Retinal pigment epithelial cell (primary cell): ENCODE measurements at regions not wholly inside any gene's neighbourhood (a gene's known extent, or its start where the extent isn't known, plus 50 kb on each side); places are given as distances from the start of the nearest gene placed in this dataset.
A peak's percentile ranks its signal among the peaks of the same experiment; 100 is the strongest.
"Not testable (repeated sequence)": the region's sequence is repeated elsewhere in the genome, so short reads cannot be mapped to it uniquely, and the experiment has no call there.

ENCODE experiments used
- DNase-seq: peaks from one replicate; pipeline ENCODE4 v3.0.0-alpha.2; 2010; ENCODE audit warnings: low read depth
- H3K4me3 ChIP-seq: 2 replicates; pipeline ENCODE4 v1.5.1; 2011; ENCODE audit warnings: mild to moderate bottlenecking, low read length, control low read depth, moderate library complexity
- CTCF ChIP-seq: conservative IDR thresholded peaks from 2 replicates; pipeline ENCODE4 v1.5.1; 2011; ENCODE audit warnings: low read depth, low read length, control low read depth, inconsistent platforms

- TF ChIP-seq CTCF = no peak
- no peak overlapping the region for H3K4me3 ChIP-seq
- DNase-seq = no peak
Measured at GRCh38 chr5:34436761-34437501, 219.2 kb upstream of the RAI14 start.

DNA sequence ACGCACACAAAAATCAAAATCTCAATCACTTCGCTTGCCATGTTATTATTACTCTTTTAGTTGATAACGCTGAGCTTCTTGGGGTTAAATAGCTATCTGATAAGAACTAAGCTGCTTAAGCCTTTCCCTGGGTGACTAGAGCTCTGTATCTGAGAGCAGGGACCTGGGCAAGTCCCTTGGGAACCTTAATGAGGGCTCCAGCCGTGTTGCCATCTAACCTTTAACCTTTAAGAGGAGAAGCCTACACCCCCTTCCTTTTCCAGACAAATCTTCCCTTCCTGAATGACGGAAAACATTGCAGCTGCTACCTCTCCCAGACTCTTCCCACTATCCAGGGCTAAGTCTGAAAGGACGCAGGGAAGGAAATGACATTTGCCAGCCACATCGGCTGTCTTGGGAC lies 216.5 kb upstream of the RAI14 start:
- no peak overlapping the region for H3K4me3 ChIP-seq
- no peak for DNase-seq
- no peak for TF ChIP-seq CTCF

GRCh38 chr5:34441767-34442166 lies 214.4 kb upstream of the RAI14 start:
- H3K4me3 ChIP-seq, DNase-seq: not testable (repeated sequence)

GRCh38 chr5:34447424-34447823 lies 208.7 kb upstream of the RAI14 start:
- no peak for TF ChIP-seq CTCF
- no peak for DNase-seq
- no peak overlapping the region for H3K4me3 ChIP-seq

GRCh38 chr5:34449639-34450038 lies 206.5 kb upstream of the RAI14 start:
- DNase-seq = no peak
- no peak for TF ChIP-seq CTCF
- H3K4me3 ChIP-seq = no peak overlapping the region

DNA sequence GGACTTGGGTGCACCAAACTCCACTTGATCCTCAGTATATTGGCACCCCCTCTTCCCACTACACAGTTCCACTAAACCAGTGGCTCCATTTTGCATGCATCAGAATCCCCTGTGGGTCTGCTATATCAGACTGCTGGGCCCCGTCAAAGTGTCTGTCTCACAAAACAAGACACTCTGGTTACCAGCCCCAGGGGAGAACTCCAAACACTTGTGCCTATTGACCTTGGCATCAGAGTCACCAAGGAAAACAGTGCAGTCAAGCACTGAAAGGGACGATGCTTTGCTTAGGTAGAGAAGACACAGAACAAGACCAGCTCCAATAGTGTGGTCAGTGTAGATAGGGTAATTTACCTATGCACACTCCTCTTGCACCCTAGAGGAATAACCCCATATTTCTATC lies 205.8 kb upstream of the RAI14 start:
- no peak for DNase-seq
- TF ChIP-seq CTCF = no peak
- H3K4me3 ChIP-seq = no peak overlapping the region

- DNase-seq = no peak
- H3K4me3 ChIP-seq = no peak overlapping the region
- peak; percentile 48 for TF ChIP-seq CTCF
Measured at GRCh38 chr5:34452170-34452828, 203.8 kb upstream of the RAI14 start.
